ENCODE measurements at regions not wholly inside any gene's neighbourhood (a gene's known extent, or its start where the extent isn't known, plus 50 kb on each side); places are given as distances from the start of the nearest gene placed in this dataset.
"Not testable (repeated sequence)": the region's sequence is repeated elsewhere in the genome, so short reads cannot be mapped to it uniquely, and the experiment has no call there.

DNA sequence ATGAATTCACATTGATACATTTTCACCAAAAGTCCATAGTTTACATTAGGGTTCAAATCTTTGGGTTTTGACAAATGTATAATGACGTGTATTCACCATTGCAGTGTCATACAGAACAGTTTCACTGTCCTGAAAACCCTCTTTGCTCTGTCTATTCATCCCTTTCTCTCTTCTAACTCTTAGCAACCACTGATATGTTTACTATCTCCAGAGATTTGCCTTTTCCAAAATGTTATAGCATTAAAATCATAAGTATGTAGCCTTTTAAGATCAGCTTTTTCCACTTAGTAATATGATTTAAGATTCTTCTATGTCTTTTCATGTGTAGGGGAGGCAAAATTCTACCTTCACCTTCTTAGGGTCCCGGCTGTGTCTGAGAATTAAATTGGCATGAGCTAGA, 203.8 kb downstream of the TPRG1 start:
- H3K4me3 Mint-ChIP-seq: no peak overlapping the region
- no peak overlapping the region for H3K27ac Mint-ChIP-seq
- peaks cover 3% of the 10 kb centered on the region for H3K36me3 Mint-ChIP-seq
- peaks cover 10% of the 10 kb centered on the region for H3K9me3 Mint-ChIP-seq
- no peaks in the 10 kb centered on the region for H3K27me3 Mint-ChIP-seq
- no peaks in the 10 kb centered on the region for H3K4me1 Mint-ChIP-seq

GRCh38 chr3:189383630-189384029, 211.9 kb downstream of the TPRG1 start:
- H3K36me3 Mint-ChIP-seq: peaks cover 2% of the 10 kb centered on the region
- peaks cover 5% of the 10 kb centered on the region for H3K9me3 Mint-ChIP-seq
- H3K27me3 Mint-ChIP-seq: no peaks in the 10 kb centered on the region
- H3K4me3 Mint-ChIP-seq: no peak overlapping the region
- H3K4me1 Mint-ChIP-seq: peaks cover 4% of the 10 kb centered on the region
- H3K27ac Mint-ChIP-seq: no peak overlapping the region

- not testable (repeated sequence) for H3K27ac Mint-ChIP-seq, H3K36me3 Mint-ChIP-seq, H3K4me3 Mint-ChIP-seq, H3K27me3 Mint-ChIP-seq, H3K4me1 Mint-ChIP-seq, H3K9me3 Mint-ChIP-seq
These were observed 214.1 kb downstream of the TPRG1 start for GRCh38 chr3:189385880-189386279.

GRCh38 chr3:189386739-189387138, 215.0 kb downstream of the TPRG1 start:
- Mint-ChIP-seq H3K4me3 (no peak overlapping the region), H3K27ac (no peak overlapping the region), H3K9me3 (peaks cover 5% of the 10 kb centered on the region), H3K36me3 (peaks cover 2% of the 10 kb centered on the region), H3K27me3 (no peaks in the 10 kb centered on the region), H3K4me1 (peaks cover 8% of the 10 kb centered on the region)

GRCh38 chr3:189389346-189389745, 217.6 kb downstream of the TPRG1 start:
- peaks cover 5% of the 10 kb centered on the region for H3K4me1 Mint-ChIP-seq
- H3K27me3 Mint-ChIP-seq: no peaks in the 10 kb centered on the region
- no peak overlapping the region for H3K4me3 Mint-ChIP-seq
- no peak overlapping the region for H3K27ac Mint-ChIP-seq
- no peaks in the 10 kb centered on the region for H3K9me3 Mint-ChIP-seq
- H3K36me3 Mint-ChIP-seq: no peaks in the 10 kb centered on the region

DNA sequence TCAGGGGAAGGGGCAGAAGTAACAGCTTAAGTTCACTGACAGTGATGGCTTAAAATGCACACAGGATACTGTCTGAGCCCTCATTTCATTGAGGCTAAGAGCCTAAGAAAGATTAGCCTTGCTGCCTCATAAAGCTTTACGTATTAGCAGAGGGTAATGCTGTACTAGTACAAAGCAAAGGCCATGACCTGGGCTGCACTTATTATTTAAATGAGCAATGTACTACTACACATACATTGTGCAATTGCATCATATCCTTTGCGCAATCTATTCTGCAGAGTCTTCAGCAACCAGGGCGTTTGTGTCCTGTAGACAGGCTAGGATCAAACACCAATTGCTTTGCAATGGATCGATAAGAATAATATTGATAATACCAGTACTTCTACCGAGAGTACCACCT, 221.8 kb downstream of the TPRG1 start:
- no peaks in the 10 kb centered on the region for H3K27me3 Mint-ChIP-seq
- no peak overlapping the region for H3K4me3 Mint-ChIP-seq
- H3K27ac Mint-ChIP-seq: no peak overlapping the region
- peaks cover 5% of the 10 kb centered on the region for H3K4me1 Mint-ChIP-seq
- H3K9me3 Mint-ChIP-seq: no peaks in the 10 kb centered on the region
- H3K36me3 Mint-ChIP-seq: no peaks in the 10 kb centered on the region

DNA sequence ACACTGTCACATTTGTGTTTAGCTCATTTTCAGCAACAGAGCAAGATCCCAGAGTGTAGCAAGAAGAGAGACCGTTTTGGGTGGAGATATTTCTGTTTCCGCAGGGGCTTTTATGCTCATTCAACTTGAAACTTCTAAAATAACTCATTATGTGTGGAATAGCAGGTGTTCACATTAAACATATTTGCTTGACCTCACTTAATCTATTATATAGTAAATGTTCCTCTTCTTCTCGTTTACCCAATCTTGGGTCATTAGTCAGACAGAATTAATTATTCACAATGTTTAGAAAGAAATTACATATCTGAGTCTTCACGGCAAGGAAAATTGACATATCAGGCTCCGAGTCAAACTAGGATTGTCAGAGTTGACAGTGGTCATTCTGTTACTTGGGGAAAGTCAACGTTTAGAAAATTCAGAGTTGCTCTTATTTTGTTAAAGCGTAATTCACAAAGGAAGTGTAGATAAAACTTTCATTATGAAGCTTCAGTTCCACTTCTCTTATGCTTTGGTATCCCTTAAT, 222.9 kb downstream of the TPRG1 start:
- Mint-ChIP-seq H3K36me3 (no peaks in the 10 kb centered on the region), H3K27me3 (no peaks in the 10 kb centered on the region), H3K4me3 (no peak overlapping the region), H3K4me1 (peaks cover 2% of the 10 kb centered on the region), H3K27ac (no peak overlapping the region), H3K9me3 (no peaks in the 10 kb centered on the region)

GRCh38 chr3:189395825-189396224, 224.1 kb downstream of the TPRG1 start:
- Mint-ChIP-seq H3K27ac (no peak overlapping the region), H3K9me3 (no peaks in the 10 kb centered on the region), H3K4me1 (no peaks in the 10 kb centered on the region), H3K4me3 (no peak overlapping the region), H3K36me3 (no peaks in the 10 kb centered on the region), H3K27me3 (no peaks in the 10 kb centered on the region)

DNA sequence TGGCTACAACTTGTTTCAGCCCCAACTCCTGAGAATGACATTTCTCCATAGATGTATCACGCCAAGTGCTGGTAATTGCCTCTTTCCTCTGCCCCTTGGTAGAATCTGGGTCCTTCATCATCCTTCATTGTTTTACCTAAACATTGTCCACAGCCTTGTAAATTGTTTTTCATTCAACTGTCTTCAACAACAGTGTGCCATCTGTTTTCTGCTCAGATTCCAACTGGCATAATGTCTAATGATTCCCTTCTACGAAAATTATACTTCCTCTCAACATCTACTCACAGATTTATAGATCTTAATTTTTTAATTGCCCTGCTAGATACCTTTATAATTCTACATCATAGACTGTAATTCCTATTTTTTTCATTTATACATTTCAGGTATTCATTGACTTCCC, 226.9 kb downstream of the TPRG1 start:
- H3K36me3 Mint-ChIP-seq: no peaks in the 10 kb centered on the region
- no peaks in the 10 kb centered on the region for H3K9me3 Mint-ChIP-seq
- H3K27me3 Mint-ChIP-seq: no peaks in the 10 kb centered on the region
- H3K4me3 Mint-ChIP-seq: no peak overlapping the region
- no peaks in the 10 kb centered on the region for H3K4me1 Mint-ChIP-seq
- H3K27ac Mint-ChIP-seq: peak overlapping the region; percentile 52

GRCh38 chr3:189401196-189401595, 229.4 kb downstream of the TPRG1 start:
- no peaks in the 10 kb centered on the region for H3K9me3 Mint-ChIP-seq
- no peaks in the 10 kb centered on the region for H3K36me3 Mint-ChIP-seq
- no peaks in the 10 kb centered on the region for H3K4me1 Mint-ChIP-seq
- H3K4me3 Mint-ChIP-seq: no peak overlapping the region
- H3K27ac Mint-ChIP-seq: no peak overlapping the region
- H3K27me3 Mint-ChIP-seq: no peaks in the 10 kb centered on the region

- H3K27me3 Mint-ChIP-seq: no peaks in the 10 kb centered on the region
- no peaks in the 10 kb centered on the region for H3K4me1 Mint-ChIP-seq
- no peak overlapping the region for H3K27ac Mint-ChIP-seq
- no peaks in the 10 kb centered on the region for H3K9me3 Mint-ChIP-seq
- H3K4me3 Mint-ChIP-seq: no peak overlapping the region
- H3K36me3 Mint-ChIP-seq: no peaks in the 10 kb centered on the region
These were observed 228.0 kb upstream of the TP63 start for GRCh38 chr3:189403194-189403593.

- Mint-ChIP-seq H3K36me3 (no peaks in the 10 kb centered on the region), H3K9me3 (no peaks in the 10 kb centered on the region), H3K4me1 (no peaks in the 10 kb centered on the region), H3K27me3 (no peaks in the 10 kb centered on the region), H3K4me3 (no peak overlapping the region), H3K27ac (no peak overlapping the region)
These were observed 227.2 kb upstream of the TP63 start for GRCh38 chr3:189404024-189404423.

DNA sequence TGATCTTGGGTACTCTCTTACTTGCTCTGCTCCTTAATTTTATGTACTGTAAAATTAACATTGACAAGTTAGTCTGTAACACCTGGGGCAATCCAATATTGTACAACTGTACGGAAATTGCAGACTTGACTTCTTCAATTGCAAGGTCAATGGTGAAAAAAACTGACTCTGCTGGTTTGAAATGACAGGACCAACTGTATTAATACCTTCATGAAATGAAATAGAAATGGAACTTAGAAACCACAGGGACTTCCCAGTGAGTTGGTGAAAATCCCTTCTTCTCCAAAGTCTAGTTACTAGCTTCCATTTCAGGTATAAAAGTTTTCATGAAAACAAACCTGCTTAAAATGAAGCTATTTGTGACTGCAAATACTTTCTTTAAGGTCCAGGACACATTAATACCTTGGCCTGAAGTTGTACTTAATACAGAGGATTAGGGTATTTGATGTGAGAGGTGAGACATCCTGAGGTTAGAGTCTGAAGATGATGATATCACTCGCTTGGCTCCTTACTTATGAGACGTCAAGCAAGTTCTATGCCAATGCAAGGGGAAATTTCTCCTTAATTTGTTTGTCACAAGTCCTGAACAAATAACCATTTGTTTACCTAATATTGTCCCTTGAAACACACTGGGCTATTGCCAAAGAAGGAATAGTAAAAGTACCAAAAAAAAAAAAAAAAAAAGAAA, 226.2 kb upstream of the TP63 start:
- no peaks in the 10 kb centered on the region for H3K4me1 Mint-ChIP-seq
- H3K36me3 Mint-ChIP-seq: no peaks in the 10 kb centered on the region
- H3K27ac Mint-ChIP-seq: no peak overlapping the region
- no peak overlapping the region for H3K4me3 Mint-ChIP-seq
- no peaks in the 10 kb centered on the region for H3K9me3 Mint-ChIP-seq
- no peaks in the 10 kb centered on the region for H3K27me3 Mint-ChIP-seq

DNA sequence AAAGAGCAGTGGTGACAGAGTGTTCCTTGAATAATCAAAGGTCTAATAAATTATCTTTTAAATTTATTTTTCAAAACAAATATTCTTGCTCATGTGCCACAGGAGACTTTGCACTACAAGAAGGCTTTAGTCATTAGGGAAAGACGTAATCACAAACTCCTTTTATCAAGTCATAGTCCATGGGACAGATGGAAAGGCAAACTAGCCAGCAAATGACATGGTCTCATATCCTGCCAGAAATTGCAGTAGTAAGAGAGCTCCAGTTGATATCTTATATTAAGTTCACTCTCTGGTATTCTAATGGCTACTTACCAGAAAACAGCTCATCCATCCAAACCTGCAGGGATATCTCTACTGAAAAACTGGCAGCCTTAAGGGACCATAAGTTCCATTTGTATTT, 225.0 kb upstream of the TP63 start:
- Mint-ChIP-seq H3K4me3 (no peak overlapping the region), H3K4me1 (peaks cover 3% of the 10 kb centered on the region), H3K27ac (no peak overlapping the region), H3K27me3 (peaks cover 2% of the 10 kb centered on the region), H3K36me3 (no peaks in the 10 kb centered on the region), H3K9me3 (no peaks in the 10 kb centered on the region)

- Mint-ChIP-seq H3K27me3 (peaks cover 2% of the 10 kb centered on the region), H3K36me3 (peaks cover 1% of the 10 kb centered on the region), H3K27ac (no peak overlapping the region), H3K4me1 (peaks cover 7% of the 10 kb centered on the region), H3K4me3 (no peak overlapping the region), H3K9me3 (peaks cover 5% of the 10 kb centered on the region)
These were observed 220.7 kb upstream of the TP63 start for GRCh38 chr3:189410522-189410921.

- H3K36me3 Mint-ChIP-seq: no peaks in the 10 kb centered on the region
- H3K4me1 Mint-ChIP-seq: no peaks in the 10 kb centered on the region
- H3K9me3 Mint-ChIP-seq: no peaks in the 10 kb centered on the region
- H3K27me3 Mint-ChIP-seq: no peaks in the 10 kb centered on the region
- H3K4me3 Mint-ChIP-seq: no peak overlapping the region
- no peak overlapping the region for H3K27ac Mint-ChIP-seq
These were observed 212.2 kb upstream of the TP63 start for GRCh38 chr3:189419038-189419437.

- Mint-ChIP-seq H3K27ac (no peak overlapping the region), H3K27me3 (no peaks in the 10 kb centered on the region), H3K4me3 (no peak overlapping the region)
These were observed 211.5 kb upstream of the TP63 start for GRCh38 chr3:189419683-189420082.

More at GRCh38 chr3:189419683-189420082, 211.5 kb upstream of the TP63 start:
- Mint-ChIP-seq H3K36me3 (no peaks in the 10 kb centered on the region), H3K4me1 (no peaks in the 10 kb centered on the region), H3K9me3 (no peaks in the 10 kb centered on the region)

Measured in activated naive CD4-positive, alpha-beta T cell treated with anti-CD3 and anti-CD28 coated beads, Interleukin-2, amount 50 U/mL, for 24 hours (primary cell).